A549 (cell line): ENCODE measurements at regions not wholly inside any gene's neighbourhood (a gene's known extent, or its start where the extent isn't known, plus 50 kb on each side); places are given as distances from the start of the nearest gene placed in this dataset.
"Not testable (repeated sequence)": the region's sequence is repeated elsewhere in the genome, so short reads cannot be mapped to it uniquely, and the experiment has no call there.

Experiments used
- ATAC-seq, 2 experiments: fragments of 200-7000 bp in 1 of 2; fragments of >200 bp in 1 of 2; cut with Nextera tagmentation in 1 of 2; cut with Tn5 transposase in 1 of 2; 3 replicates each; pipeline versions ENCODE4 v1.8.0 to v1.9.1; 2018 to 2020; ENCODE audit warnings: mild to moderate bottlenecking in 1 of 2, moderate library complexity in 1 of 2
- CTCF ChIA-PET: fragments of 300-600 bp; sonication (Branson Sonifier 250); formaldehyde crosslinking; extraction: SDS; loops from one replicate; lab custom pipeline; 2021; ENCODE audit warnings: antibody characterized with exemption, inconsistent platforms; lab: Yijun Ruan, JAX
- POLR2A ChIA-PET: fragments of 350-600 bp; formaldehyde crosslinking; extraction: SDS; loops from one replicate; lab custom pipeline; 2021; ENCODE audit warnings: antibody characterized with exemption, inconsistent platforms; lab: Yijun Ruan, JAX
- DNase-seq, 2 experiments: peaks; one replicate each; pipeline versions ENCODE4 v3.0.0 to v3.0.0-alpha.2; 2011 to 2016; ENCODE audit warnings: low read depth in 1 of 2, low spot score in 1 of 2
- FAIRE-seq: peaks from 2 replicates; lab custom pipeline; 2011; peaks lifted over from hg19 to GRCh38; lab: Jason Lieb, UNC
- H3K27ac ChIP-seq, 2 experiments: fragments of >200 bp; sonication (Bioruptor Twin); formaldehyde crosslinking; 3 replicates each; pipeline ENCODE4 v1.5.1; 2016 to 2017
- H3K4me1 ChIP-seq: fragments of >200 bp; sonication (Bioruptor Twin); formaldehyde crosslinking; 3 replicates; pipeline ENCODE4 v1.6.1; 2016
- H3K4me2 ChIP-seq: fragments of >200 bp; sonication (Bioruptor Twin); formaldehyde crosslinking; 3 replicates; pipeline ENCODE4 v1.6.1; 2016
- H3K4me3 ChIP-seq: fragments of >200 bp; sonication (Bioruptor Twin); formaldehyde crosslinking; 3 replicates; pipeline ENCODE4 v1.5.1; 2016
- H3K9me3 ChIP-seq: fragments of >200 bp; sonication (Bioruptor Twin); formaldehyde crosslinking; 3 replicates; pipeline ENCODE4 v1.6.1; 2016
- FOXS1 ChIP-seq: fragments of 250-450 bp; sonication (Bioruptor Pico); IDR thresholded peaks from 2 replicates; pipeline ENCODE4 v1.5.0; 2020; ENCODE audit warnings: mild to moderate bottlenecking, moderate library complexity
- GATA3 ChIP-seq: IDR thresholded peaks from 2 replicates; pipeline ENCODE4 v1.6.1; 2012; ENCODE audit warnings: borderline replicate concordance
- HOXB5 ChIP-seq: fragments of 250-450 bp; sonication (Bioruptor Pico); IDR thresholded peaks from 2 replicates; pipeline ENCODE4 v1.5.0; 2020; ENCODE audit warnings: mild to moderate bottlenecking, moderate library complexity
- JUNB ChIP-seq: fragments of >200 bp; sonication (Bioruptor Twin); formaldehyde crosslinking; IDR thresholded peaks from 2 replicates; pipeline ENCODE4 v1.6.1; 2016
- KDM1A ChIP-seq: fragments of 200-600 bp; sonication (generic); IDR thresholded peaks from 2 replicates; pipeline ENCODE4 v1.6.1; 2016; ENCODE audit warnings: low read depth, mild to moderate bottlenecking
- KDM5A ChIP-seq: fragments of 200-600 bp; sonication (generic); IDR thresholded peaks from 2 replicates; pipeline ENCODE4 v1.6.1; 2016; ENCODE audit warnings: antibody characterized with exemption, mild to moderate bottlenecking
- MAFK ChIP-seq: fragments of 450-650 bp; IDR thresholded peaks from 2 replicates; pipeline ENCODE4 v1.6.1; 2014; ENCODE audit not compliant: partially characterized antibody
- NR3C1 ChIP-seq: fragments of >200 bp; sonication (Bioruptor Twin); formaldehyde crosslinking; IDR thresholded peaks from 3 replicates; pipeline ENCODE4 v1.6.1; 2017
- POLR2AphosphoS2 ChIP-seq: conservative IDR thresholded peaks from 2 replicates; pipeline ENCODE4 v1.6.1; 2012; ENCODE audit warnings: low read length, improper control_type of control experiment, inconsistent platforms
- RAD21 ChIP-seq, 2 experiments: fragments of >200 bp in 1 of 2; sonication (Bioruptor Twin) in 1 of 2; formaldehyde crosslinking in 1 of 2; IDR thresholded peaks in 1 of 2; conservative IDR thresholded peaks in 1 of 2; 2 replicates in 1 of 2; 3 replicates in 1 of 2; pipeline ENCODE4 v1.6.1; 2012 to 2018; ENCODE audit warnings: inconsistent platforms in 1 of 2
- RFX5 ChIP-seq: fragments of 450-650 bp; IDR thresholded peaks from 2 replicates; pipeline ENCODE4 v1.7.1; 2014; ENCODE audit warnings: antibody characterized with exemption, mild to moderate bottlenecking, moderate library complexity
- SREBF2 ChIP-seq: fragments of 450-650 bp; IDR thresholded peaks from 2 replicates; pipeline ENCODE4 v1.6.1; 2014; ENCODE audit warnings: mild to moderate bottlenecking, moderate library complexity
- ZC3H11A ChIP-seq: fragments of 450-650 bp; IDR thresholded peaks from 2 replicates; pipeline ENCODE4 v1.6.1; 2014; ENCODE audit warnings: antibody characterized with exemption, mild to moderate bottlenecking
- WGBS: methylation state at CpG from one replicate; pipeline ENCODE4 v1.1.6; 2017; ENCODE audit errors: missing lambda C conversion rate; 5-methylcytosine and 5-hydroxymethylcytosine counted together
- small RNA-seq, 6 experiments: library from RNA; depleted of rRNA; stranded (forward); fragments of <200 nt; gene quantifications; one replicate each; pipeline ENCODE3, GENCODE V24; 2012
- TF ChIP-seq, protein P1 (sequence below): IDR thresholded peaks from 2 replicates; pipeline ENCODE4 v1.6.1; 2012
- TF ChIP-seq, protein P2 (sequence below): fragments of >200 bp; sonication (Bioruptor Twin); formaldehyde crosslinking; IDR thresholded peaks from 3 replicates; pipeline ENCODE4 v1.6.1; 2016

DNA sequence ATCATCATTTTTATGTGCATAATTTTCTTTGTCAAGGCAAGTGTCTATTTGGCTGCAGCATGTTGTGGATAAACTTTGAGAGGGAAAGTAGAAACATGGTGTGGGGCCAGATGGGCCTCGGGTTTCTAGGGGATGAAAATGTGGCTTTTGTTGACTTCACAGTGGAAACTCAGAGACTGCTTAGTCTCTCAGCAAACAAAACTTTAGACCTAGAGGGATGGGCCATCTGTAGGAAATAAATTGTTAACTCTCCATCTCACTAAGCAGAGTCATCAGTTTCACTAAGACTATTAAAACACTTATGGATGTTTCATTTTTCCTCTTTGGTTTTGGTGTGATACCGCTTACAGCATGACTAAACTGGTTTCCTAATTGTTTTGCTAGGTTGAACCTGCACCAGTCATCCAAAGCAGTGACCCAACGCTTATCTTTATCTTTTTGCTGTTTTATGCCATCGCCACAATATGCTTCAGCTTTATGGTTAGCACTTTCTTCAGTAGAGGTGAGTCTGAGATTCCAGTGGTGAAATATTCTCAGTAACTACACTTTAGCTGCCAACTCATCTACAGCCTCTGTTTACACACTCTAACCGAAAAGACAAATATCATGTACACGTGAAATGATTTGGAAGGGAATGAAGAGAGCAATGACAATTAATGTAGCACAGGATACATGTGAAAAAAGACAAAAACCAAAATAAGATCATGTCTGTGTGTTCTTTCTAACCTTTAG is 60.6 kb upstream of the CRYM start:
- FAIRE-seq (no peak), ATAC-seq (no peak), DNase-seq (no peak)
- WGBS, result 70% methylated on average over 6 of the region's 6 CpGs
- CTCF ChIA-PET, result no interaction called here
- TF ChIP-seq NR3C1 (no peak), KDM1A (no peak), MAFK (no peak), GATA3 (no peak)
- no peaks in the 10 kb centered on the region for H3K4me1 ChIP-seq
- no peaks in the 10 kb centered on the region for H3K9me3 ChIP-seq
- H3K4me2 ChIP-seq, result no peak overlapping the region
- no peak overlapping the region for H3K27ac ChIP-seq
- POLR2A ChIA-PET, result no interaction called here
- no peak overlapping the region for H3K4me3 ChIP-seq

DNA sequence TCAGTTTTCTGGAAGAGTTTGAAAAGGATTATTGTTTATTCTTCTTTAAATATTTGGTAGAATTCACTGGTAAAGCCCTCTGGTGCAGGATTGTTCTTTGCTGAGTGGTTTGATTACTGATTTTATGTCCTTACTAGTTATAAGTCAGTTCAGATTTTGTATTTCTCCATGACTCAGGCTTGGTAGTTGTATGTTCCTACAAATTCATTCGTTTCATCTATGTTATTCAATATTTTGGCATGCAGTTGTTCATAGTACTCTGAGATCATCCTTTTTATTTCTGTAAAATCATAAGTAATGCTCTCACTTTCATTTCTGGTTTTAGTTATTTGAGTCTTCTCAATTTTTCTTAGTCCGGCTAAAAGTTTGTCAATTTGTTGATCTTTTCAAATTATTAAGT is 58.1 kb upstream of the CRYM start:
- Histone ChIP-seq H3K9me3 (no peaks in the 10 kb centered on the region), H3K4me1 (no peaks in the 10 kb centered on the region), H3K27ac (no peak overlapping the region), H3K4me2 (no peak overlapping the region), H3K4me3 (no peak overlapping the region)
- DNase-seq (no peak), FAIRE-seq (no peak), ATAC-seq (no peak)
- WGBS, result 83% methylated on average over 2 of the region's 2 CpGs
- POLR2A ChIA-PET, result no interaction called here
- CTCF ChIA-PET, result no interaction called here
- no peak for TF ChIP-seq ZC3H11A
- no peak for TF ChIP-seq RFX5
- TF ChIP-seq SREBF2, result no peak
- no peak for TF ChIP-seq KDM5A
- TF ChIP-seq JUNB, result no peak
- TF ChIP-seq POLR2AphosphoS2, result no peak
- TF ChIP-seq FOXS1 (CRISPR knock-in tag), result no peak
- TF ChIP-seq, protein P1, sequence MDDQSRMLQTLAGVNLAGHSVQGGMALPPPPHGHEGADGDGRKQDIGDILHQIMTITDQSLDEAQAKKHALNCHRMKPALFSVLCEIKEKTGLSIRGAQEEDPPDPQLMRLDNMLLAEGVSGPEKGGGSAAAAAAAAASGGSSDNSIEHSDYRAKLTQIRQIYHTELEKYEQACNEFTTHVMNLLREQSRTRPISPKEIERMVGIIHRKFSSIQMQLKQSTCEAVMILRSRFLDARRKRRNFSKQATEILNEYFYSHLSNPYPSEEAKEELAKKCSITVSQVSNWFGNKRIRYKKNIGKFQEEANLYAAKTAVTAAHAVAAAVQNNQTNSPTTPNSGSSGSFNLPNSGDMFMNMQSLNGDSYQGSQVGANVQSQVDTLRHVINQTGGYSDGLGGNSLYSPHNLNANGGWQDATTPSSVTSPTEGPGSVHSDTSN, result no peak
- TF ChIP-seq, protein P2, sequence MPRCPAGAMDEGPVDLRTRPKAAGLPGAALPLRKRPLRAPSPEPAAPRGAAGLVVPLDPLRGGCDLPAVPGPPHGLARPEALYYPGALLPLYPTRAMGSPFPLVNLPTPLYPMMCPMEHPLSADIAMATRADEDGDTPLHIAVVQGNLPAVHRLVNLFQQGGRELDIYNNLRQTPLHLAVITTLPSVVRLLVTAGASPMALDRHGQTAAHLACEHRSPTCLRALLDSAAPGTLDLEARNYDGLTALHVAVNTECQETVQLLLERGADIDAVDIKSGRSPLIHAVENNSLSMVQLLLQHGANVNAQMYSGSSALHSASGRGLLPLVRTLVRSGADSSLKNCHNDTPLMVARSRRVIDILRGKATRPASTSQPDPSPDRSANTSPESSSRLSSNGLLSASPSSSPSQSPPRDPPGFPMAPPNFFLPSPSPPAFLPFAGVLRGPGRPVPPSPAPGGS, result no peak
- TF ChIP-seq RAD21 (conservative IDR thresholded peaks at IDR 0.05 in 1 of 2, IDR thresholded peaks at IDR 0.05 in 1 of 2), result no peak
- no peak for TF ChIP-seq HOXB5 (CRISPR knock-in tag)

DNA sequence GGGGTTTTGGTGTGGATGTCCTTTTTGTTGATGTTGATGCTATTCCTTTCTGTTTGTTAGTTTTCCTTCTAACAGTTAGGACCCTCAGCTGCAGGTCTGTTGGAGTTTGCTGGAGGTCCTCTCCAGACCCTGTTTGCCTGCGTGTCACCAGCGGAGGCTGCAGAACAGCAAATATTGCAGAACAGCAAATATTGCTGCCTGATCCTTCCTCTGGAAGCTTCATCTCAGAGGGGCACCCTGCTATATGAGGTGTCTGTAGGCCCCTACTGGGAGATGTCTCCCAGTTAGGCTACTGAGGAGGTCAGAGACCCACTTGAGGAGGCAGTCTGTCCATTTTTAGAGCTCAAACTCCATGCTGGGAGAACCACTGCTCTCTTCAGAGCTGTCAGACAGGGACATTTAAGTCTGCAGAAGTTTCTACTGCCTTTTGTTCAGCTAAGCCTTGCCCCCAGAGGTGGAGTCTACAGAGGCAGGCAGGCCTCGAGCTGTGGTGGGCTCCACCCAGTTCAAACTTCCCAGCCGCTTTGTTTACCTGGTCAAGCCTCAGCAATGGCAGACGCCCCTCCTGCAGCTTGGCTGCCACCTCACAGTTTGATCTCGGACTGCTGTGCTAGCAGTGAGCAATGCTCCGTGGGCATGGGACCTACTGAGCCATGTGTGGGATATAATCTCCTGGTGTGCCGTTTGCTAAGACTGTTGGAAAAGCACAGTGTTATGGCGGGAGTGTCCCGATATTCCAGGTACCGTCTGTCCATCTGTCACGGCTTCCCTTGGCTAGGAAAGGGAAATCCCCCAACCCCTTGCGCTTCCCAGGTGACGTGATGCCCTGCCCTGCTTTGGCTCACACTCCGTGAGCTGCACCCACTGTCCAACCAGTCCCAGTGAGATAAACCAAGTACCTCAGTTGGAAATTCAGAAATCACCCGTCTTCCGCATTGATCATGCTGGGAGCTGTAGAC is 56.4 kb upstream of the CRYM start:
- H3K4me3 ChIP-seq, H3K9me3 ChIP-seq, H3K4me2 ChIP-seq, H3K27ac ChIP-seq, CTCF ChIA-PET, ATAC-seq, FAIRE-seq, POLR2A ChIA-PET, DNase-seq, H3K4me1 ChIP-seq: not testable (repeated sequence)
- WGBS, result 85% methylated on average over 17 of the region's 17 CpGs

DNA sequence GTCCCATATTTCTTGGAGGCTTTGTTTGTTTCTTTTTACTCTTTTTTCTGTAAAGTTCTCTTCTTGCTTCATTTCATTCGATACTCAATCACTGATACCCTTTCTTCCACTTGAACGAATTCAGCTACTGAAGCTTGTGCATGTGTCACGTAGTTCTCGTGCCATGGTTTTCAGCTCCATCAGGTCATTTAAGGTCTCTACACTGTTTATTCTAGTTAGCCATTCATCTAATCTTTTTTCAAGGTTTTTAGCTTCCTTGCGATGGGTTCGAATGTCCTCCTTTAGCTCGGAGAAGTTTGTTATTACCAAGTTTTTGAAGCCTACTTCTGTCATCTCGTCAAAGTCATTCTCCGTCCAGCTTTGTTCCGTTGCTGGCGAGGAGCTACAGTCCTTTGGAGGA is 55.6 kb upstream of the CRYM start:
- H3K27ac ChIP-seq, ATAC-seq, POLR2A ChIA-PET, DNase-seq, H3K9me3 ChIP-seq, FAIRE-seq, H3K4me2 ChIP-seq, H3K4me3 ChIP-seq, CTCF ChIA-PET, H3K4me1 ChIP-seq: not testable (repeated sequence)
- WGBS, result 93% methylated on average over 11 of the region's 11 CpGs

Small RNAs in the stretch of these regions (small RNA-seq; reads per million reads assigned to genes)
- 0 reads per million in 6 experiments for gene AC008740.2
